HCT116 (cell line): ENCODE measurements at regions not wholly inside any gene's neighbourhood (a gene's known extent, or its start where the extent isn't known, plus 50 kb on each side); places are given as distances from the start of the nearest gene placed in this dataset.

ENCODE experiments used
- ELF1 ChIP-seq: IDR thresholded peaks from 2 replicates; pipeline ENCODE4 v1.6.1; 2012; ENCODE audit warnings: low read depth, borderline replicate concordance
- EZH2 ChIP-seq: fragments of 200-600 bp; sonication (generic); IDR thresholded peaks from 2 replicates; pipeline ENCODE4 v1.6.1; 2017; ENCODE audit warnings: antibody characterized with exemption, mixed run types
- EZH2phosphoT487 ChIP-seq: fragments of 200-600 bp; IDR thresholded peaks from 2 replicates; pipeline ENCODE4 v1.6.1; 2018; ENCODE audit warnings: antibody characterized with exemption, borderline replicate concordance
- FOSL1 ChIP-seq: IDR thresholded peaks from 2 replicates; pipeline ENCODE4 v1.6.1; 2012; ENCODE audit warnings: low read depth
- POLR2AphosphoS5 ChIP-seq: IDR thresholded peaks from 2 replicates; pipeline ENCODE4 v1.6.1; 2011; ENCODE audit warnings: mild to moderate bottlenecking, low read depth, low read length, moderate library complexity
- SIN3A ChIP-seq: IDR thresholded peaks from 2 replicates; pipeline ENCODE4 v1.6.1; 2012; ENCODE audit warnings: low read depth
- SP1 ChIP-seq: IDR thresholded peaks from 2 replicates; pipeline ENCODE4 v1.6.1; 2012; ENCODE audit warnings: low read depth
- TF ChIP-seq, protein P1 (sequence below), 3 experiments: fragments of 200-600 bp in 1 of 3; sonication (generic) in 1 of 3; IDR thresholded peaks in 2 of 3; conservative IDR thresholded peaks in 1 of 3; 2 replicates each; pipeline ENCODE4 v1.5.1; 2012 to 2017; ENCODE audit warnings: low read depth in 2 of 3, low read length in 2 of 3, antibody characterized with exemption in 1 of 3, borderline replicate concordance in 1 of 3, control low read depth in 1 of 3, mild to moderate bottlenecking in 1 of 3, mixed read lengths in 1 of 3, mixed run types in 1 of 3, moderate library complexity in 1 of 3; ENCODE audit not compliant: insufficient read depth in 1 of 3
- TF ChIP-seq, protein P2 (sequence below): IDR thresholded peaks from 2 replicates; pipeline ENCODE4 v1.6.1; 2012; ENCODE audit warnings: low read depth
- TF ChIP-seq, protein P3 (sequence below): IDR thresholded peaks from 2 replicates; pipeline ENCODE4 v1.6.1; 2011; ENCODE audit warnings: mild to moderate bottlenecking, low read length, moderate library complexity; ENCODE audit not compliant: insufficient replicate concordance; ENCODE audit errors: extremely low read depth

DNA sequence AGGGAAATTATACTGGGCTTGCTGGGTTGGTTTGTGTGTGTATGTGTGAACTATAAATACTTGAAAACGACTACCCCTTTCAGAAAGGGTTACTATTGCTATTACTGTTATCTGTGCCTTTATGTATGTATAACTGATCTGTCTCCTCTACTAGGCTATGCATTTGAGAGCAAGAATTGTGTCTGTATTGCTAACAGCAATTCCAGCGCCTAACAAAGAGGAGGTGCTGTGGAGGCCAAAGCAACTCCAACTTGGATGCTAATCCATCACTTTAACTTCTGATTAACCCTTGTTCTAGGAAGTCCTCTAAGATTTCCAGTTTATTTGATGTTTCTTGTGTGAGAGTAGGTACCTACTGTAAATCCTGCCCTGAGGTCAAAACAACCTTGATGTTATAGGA, 313.9 kb downstream of the PCNX1 start:
- no peak for TF ChIP-seq ELF1
- no peak for TF ChIP-seq SIN3A
- TF ChIP-seq, protein P1, sequence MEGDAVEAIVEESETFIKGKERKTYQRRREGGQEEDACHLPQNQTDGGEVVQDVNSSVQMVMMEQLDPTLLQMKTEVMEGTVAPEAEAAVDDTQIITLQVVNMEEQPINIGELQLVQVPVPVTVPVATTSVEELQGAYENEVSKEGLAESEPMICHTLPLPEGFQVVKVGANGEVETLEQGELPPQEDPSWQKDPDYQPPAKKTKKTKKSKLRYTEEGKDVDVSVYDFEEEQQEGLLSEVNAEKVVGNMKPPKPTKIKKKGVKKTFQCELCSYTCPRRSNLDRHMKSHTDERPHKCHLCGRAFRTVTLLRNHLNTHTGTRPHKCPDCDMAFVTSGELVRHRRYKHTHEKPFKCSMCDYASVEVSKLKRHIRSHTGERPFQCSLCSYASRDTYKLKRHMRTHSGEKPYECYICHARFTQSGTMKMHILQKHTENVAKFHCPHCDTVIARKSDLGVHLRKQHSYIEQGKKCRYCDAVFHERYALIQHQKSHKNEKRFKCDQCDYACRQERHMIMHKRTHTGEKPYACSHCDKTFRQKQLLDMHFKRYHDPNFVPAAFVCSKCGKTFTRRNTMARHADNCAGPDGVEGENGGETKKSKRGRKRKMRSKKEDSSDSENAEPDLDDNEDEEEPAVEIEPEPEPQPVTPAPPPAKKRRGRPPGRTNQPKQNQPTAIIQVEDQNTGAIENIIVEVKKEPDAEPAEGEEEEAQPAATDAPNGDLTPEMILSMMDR (IDR thresholded peaks at IDR 0.05 in 2 of 3, conservative IDR thresholded peaks at IDR 0.05 in 1 of 3; ENCODE audit: borderline replicate concordance in 1 of 3, insufficient read depth in 1 of 3, low read depth in 2 of 3, low read length in 2 of 3), result peak in 2 of 3 experiments; percentile 20 to 48; a peak in 2 of 6 replicates
- TF ChIP-seq SP1, result no peak
- no peak for TF ChIP-seq POLR2AphosphoS5
- TF ChIP-seq EZH2, result no peak
- TF ChIP-seq, protein P2, sequence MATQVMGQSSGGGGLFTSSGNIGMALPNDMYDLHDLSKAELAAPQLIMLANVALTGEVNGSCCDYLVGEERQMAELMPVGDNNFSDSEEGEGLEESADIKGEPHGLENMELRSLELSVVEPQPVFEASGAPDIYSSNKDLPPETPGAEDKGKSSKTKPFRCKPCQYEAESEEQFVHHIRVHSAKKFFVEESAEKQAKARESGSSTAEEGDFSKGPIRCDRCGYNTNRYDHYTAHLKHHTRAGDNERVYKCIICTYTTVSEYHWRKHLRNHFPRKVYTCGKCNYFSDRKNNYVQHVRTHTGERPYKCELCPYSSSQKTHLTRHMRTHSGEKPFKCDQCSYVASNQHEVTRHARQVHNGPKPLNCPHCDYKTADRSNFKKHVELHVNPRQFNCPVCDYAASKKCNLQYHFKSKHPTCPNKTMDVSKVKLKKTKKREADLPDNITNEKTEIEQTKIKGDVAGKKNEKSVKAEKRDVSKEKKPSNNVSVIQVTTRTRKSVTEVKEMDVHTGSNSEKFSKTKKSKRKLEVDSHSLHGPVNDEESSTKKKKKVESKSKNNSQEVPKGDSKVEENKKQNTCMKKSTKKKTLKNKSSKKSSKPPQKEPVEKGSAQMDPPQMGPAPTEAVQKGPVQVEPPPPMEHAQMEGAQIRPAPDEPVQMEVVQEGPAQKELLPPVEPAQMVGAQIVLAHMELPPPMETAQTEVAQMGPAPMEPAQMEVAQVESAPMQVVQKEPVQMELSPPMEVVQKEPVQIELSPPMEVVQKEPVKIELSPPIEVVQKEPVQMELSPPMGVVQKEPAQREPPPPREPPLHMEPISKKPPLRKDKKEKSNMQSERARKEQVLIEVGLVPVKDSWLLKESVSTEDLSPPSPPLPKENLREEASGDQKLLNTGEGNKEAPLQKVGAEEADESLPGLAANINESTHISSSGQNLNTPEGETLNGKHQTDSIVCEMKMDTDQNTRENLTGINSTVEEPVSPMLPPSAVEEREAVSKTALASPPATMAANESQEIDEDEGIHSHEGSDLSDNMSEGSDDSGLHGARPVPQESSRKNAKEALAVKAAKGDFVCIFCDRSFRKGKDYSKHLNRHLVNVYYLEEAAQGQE, result no peak
- no peak for TF ChIP-seq EZH2phosphoT487
- no peak for TF ChIP-seq FOSL1
- TF ChIP-seq, protein P3, sequence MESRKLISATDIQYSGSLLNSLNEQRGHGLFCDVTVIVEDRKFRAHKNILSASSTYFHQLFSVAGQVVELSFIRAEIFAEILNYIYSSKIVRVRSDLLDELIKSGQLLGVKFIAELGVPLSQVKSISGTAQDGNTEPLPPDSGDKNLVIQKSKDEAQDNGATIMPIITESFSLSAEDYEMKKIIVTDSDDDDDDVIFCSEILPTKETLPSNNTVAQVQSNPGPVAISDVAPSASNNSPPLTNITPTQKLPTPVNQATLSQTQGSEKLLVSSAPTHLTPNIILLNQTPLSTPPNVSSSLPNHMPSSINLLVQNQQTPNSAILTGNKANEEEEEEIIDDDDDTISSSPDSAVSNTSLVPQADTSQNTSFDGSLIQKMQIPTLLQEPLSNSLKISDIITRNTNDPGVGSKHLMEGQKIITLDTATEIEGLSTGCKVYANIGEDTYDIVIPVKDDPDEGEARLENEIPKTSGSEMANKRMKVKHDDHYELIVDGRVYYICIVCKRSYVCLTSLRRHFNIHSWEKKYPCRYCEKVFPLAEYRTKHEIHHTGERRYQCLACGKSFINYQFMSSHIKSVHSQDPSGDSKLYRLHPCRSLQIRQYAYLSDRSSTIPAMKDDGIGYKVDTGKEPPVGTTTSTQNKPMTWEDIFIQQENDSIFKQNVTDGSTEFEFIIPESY, result no peak
